C4-2B (cell line): ENCODE measurements at regions not wholly inside any gene's neighbourhood (a gene's known extent, or its start where the extent isn't known, plus 50 kb on each side); places are given as distances from the start of the nearest gene placed in this dataset.
A peak's percentile ranks its signal among the peaks of the same experiment; 100 is the strongest.

Source experiments
- ZFX ChIP-seq: fragments of 450-650 bp; IDR thresholded peaks from 2 replicates; pipeline ENCODE4 v1.6.1; 2017
- TF ChIP-seq, protein P1 (sequence below): fragments of 450-650 bp; conservative IDR thresholded peaks from 2 replicates; pipeline ENCODE4 v1.5.1; 2017; ENCODE audit warnings: mild to moderate bottlenecking

DNA sequence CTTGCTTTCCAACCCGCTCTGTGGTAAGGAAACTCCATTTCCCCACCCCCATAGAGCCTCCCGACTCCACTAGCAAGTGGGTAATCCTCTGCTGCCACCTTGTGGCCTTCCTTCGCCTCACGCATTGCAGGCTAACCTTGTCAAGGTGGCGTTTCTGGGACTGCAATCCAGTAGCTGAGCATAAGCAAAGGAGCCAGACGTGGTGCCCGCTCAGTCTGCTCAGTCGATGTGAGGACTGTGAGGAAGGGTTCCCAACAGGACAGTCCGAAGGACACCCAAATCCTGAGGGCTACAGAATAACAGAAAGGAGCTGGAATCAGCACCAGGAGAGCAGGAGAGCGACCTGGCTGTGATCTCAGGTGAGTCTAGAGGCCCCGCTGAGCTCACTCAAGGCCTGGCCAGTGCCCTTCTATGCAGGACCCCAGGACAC lies 144.2 kb downstream of the SUCLG1 start:
- TF ChIP-seq, protein P1, sequence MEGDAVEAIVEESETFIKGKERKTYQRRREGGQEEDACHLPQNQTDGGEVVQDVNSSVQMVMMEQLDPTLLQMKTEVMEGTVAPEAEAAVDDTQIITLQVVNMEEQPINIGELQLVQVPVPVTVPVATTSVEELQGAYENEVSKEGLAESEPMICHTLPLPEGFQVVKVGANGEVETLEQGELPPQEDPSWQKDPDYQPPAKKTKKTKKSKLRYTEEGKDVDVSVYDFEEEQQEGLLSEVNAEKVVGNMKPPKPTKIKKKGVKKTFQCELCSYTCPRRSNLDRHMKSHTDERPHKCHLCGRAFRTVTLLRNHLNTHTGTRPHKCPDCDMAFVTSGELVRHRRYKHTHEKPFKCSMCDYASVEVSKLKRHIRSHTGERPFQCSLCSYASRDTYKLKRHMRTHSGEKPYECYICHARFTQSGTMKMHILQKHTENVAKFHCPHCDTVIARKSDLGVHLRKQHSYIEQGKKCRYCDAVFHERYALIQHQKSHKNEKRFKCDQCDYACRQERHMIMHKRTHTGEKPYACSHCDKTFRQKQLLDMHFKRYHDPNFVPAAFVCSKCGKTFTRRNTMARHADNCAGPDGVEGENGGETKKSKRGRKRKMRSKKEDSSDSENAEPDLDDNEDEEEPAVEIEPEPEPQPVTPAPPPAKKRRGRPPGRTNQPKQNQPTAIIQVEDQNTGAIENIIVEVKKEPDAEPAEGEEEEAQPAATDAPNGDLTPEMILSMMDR = peak; percentile 91
- no peak for TF ChIP-seq ZFX
